HepG2 (cell line): ENCODE measurements at regions not wholly inside any gene's neighbourhood (a gene's known extent, or its start where the extent isn't known, plus 50 kb on each side); places are given as distances from the start of the nearest gene placed in this dataset.

Experiments used
- CAMTA2 ChIP-seq: sonication (generic); formaldehyde crosslinking; IDR thresholded peaks from 2 replicates; pipeline ENCODE4 v1.4.0; 2020; ENCODE audit warnings: mild to moderate bottlenecking, missing genetic modification reagents, borderline replicate concordance
- CREB1 ChIP-seq, 2 experiments: fragments of 450-650 bp in 1 of 2; IDR thresholded peaks; 2 replicates each; pipeline ENCODE4 v1.6.1; 2016 to 2017; ENCODE audit warnings: control low read depth in 1 of 2, mild to moderate bottlenecking in 1 of 2, missing compliant biosample characterization in 1 of 2, missing genetic modification characterization in 1 of 2
- CREM ChIP-seq, 2 experiments: sonication (generic) in 1 of 2; formaldehyde crosslinking in 1 of 2; IDR thresholded peaks; 2 replicates each; pipeline versions ENCODE4 v1.4.0 to v1.6.1; 2016 to 2020; ENCODE audit warnings: antibody characterized with exemption in 1 of 2, mild to moderate bottlenecking in 1 of 2, missing genetic modification reagents in 1 of 2
- ELF1 ChIP-seq: sonication (generic); formaldehyde crosslinking; IDR thresholded peaks from 2 replicates; pipeline ENCODE4 v1.4.0; 2020; ENCODE audit warnings: missing genetic modification reagents
- ELF3 ChIP-seq: IDR thresholded peaks from 2 replicates; pipeline ENCODE4 v1.6.1; 2016; ENCODE audit warnings: missing genetic modification reagents, missing compliant biosample characterization
- FOXA1 ChIP-seq, 2 experiments: fragments of 450-650 bp in 1 of 2; sonication (generic) in 1 of 2; formaldehyde crosslinking in 1 of 2; IDR thresholded peaks; 2 replicates each; pipeline versions ENCODE4 v1.4.0 to v1.6.1; 2016 to 2020; ENCODE audit warnings: missing genetic modification reagents in 1 of 2
- FOXJ3 ChIP-seq: sonication (generic); formaldehyde crosslinking; IDR thresholded peaks from 2 replicates; pipeline ENCODE4 v1.4.0; 2020; ENCODE audit warnings: missing genetic modification reagents, mild to moderate bottlenecking, borderline replicate concordance
- KLF9 ChIP-seq: IDR thresholded peaks from 2 replicates; pipeline ENCODE4 v1.6.1; 2016; ENCODE audit warnings: low read depth
- NKX3-1 ChIP-seq: sonication (generic); formaldehyde crosslinking; IDR thresholded peaks from 2 replicates; pipeline ENCODE4 v1.5.0; 2020; ENCODE audit warnings: missing genetic modification reagents
- PHF21A ChIP-seq: sonication (generic); formaldehyde crosslinking; IDR thresholded peaks from 2 replicates; pipeline ENCODE4 v1.5.0; 2020; ENCODE audit warnings: mild to moderate bottlenecking, missing genetic modification reagents
- SAFB2 ChIP-seq: sonication (generic); formaldehyde crosslinking; IDR thresholded peaks from 2 replicates; pipeline ENCODE4 v1.5.1; 2020; ENCODE audit warnings: missing genetic modification reagents, low read depth, mild to moderate bottlenecking, borderline replicate concordance
- STAG1 ChIP-seq: sonication (generic); formaldehyde crosslinking; IDR thresholded peaks from 2 replicates; pipeline ENCODE4 v1.4.0; 2020; ENCODE audit warnings: missing genetic modification reagents
- TARDBP ChIP-seq: sonication (generic); formaldehyde crosslinking; IDR thresholded peaks from 2 replicates; pipeline ENCODE4 v1.8.0; 2022; ENCODE audit warnings: mild to moderate bottlenecking, missing genetic modification reagents
- ZBTB7B ChIP-seq: sonication (generic); formaldehyde crosslinking; IDR thresholded peaks from 2 replicates; pipeline ENCODE4 v1.4.0; 2020; ENCODE audit warnings: missing genetic modification reagents
- ZFX ChIP-seq: sonication (generic); formaldehyde crosslinking; IDR thresholded peaks from 2 replicates; pipeline ENCODE4 v1.4.0; 2020; ENCODE audit warnings: mild to moderate bottlenecking, low read depth, missing genetic modification reagents, moderate library complexity
- ZNF234 ChIP-seq: sonication (generic); formaldehyde crosslinking; conservative IDR thresholded peaks from 2 replicates; pipeline ENCODE4 v1.5.1; 2020; ENCODE audit warnings: mild to moderate bottlenecking, missing genetic modification reagents
- ZNF296 ChIP-seq: sonication (generic); formaldehyde crosslinking; conservative IDR thresholded peaks from 2 replicates; pipeline ENCODE4 v1.5.0; 2020; ENCODE audit warnings: mild to moderate bottlenecking, missing genetic modification reagents
- TF ChIP-seq, protein P1 (sequence below): sonication (generic); formaldehyde crosslinking; IDR thresholded peaks from 2 replicates; pipeline ENCODE4 v1.4.0; 2020; ENCODE audit warnings: missing genetic modification reagents
- TF ChIP-seq, protein P2 (sequence below): sonication (generic); formaldehyde crosslinking; IDR thresholded peaks from 2 replicates; pipeline ENCODE4 v1.4.0; 2020; ENCODE audit warnings: mild to moderate bottlenecking, missing genetic modification reagents
- TF ChIP-seq, protein P3 (sequence below): sonication (generic); formaldehyde crosslinking; IDR thresholded peaks from 2 replicates; pipeline ENCODE4 v1.5.1; 2020; ENCODE audit warnings: missing genetic modification reagents, mild to moderate bottlenecking, borderline replicate concordance
- TF ChIP-seq, protein P4 (sequence below): sonication (generic); formaldehyde crosslinking; IDR thresholded peaks from 2 replicates; pipeline ENCODE4 v1.4.0; 2020; ENCODE audit warnings: mild to moderate bottlenecking, missing genetic modification reagents
- TF ChIP-seq, protein P5 (sequence below): sonication (generic); formaldehyde crosslinking; IDR thresholded peaks from 2 replicates; pipeline ENCODE4 v1.5.0; 2020; ENCODE audit warnings: missing genetic modification reagents
- TF ChIP-seq, protein P6 (sequence below): sonication (generic); formaldehyde crosslinking; IDR thresholded peaks from 2 replicates; pipeline ENCODE4 v1.5.0; 2020; ENCODE audit warnings: mild to moderate bottlenecking, low read depth, missing genetic modification reagents, borderline replicate concordance

DNA sequence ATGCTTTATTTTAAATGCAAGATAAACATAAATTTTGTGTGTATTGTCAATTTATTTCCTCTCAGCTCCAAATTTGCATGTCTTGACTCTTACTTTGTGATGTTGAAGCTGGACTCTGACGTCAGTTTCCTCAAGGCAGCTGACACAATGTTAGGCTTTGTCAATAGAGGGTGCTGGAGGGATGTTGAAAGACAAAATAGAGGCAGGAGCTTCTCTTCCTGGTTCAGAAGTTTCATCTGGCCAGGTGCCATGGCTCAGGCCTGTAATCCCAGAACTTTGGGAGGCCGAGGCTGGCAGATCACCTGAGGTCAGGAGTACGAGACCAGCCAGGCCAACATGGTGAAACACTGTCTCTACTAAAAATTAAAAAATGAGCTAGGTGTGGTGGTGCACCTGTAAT, 408.6 kb downstream of the GBE1 start (continued):
- TF ChIP-seq, protein P1, sequence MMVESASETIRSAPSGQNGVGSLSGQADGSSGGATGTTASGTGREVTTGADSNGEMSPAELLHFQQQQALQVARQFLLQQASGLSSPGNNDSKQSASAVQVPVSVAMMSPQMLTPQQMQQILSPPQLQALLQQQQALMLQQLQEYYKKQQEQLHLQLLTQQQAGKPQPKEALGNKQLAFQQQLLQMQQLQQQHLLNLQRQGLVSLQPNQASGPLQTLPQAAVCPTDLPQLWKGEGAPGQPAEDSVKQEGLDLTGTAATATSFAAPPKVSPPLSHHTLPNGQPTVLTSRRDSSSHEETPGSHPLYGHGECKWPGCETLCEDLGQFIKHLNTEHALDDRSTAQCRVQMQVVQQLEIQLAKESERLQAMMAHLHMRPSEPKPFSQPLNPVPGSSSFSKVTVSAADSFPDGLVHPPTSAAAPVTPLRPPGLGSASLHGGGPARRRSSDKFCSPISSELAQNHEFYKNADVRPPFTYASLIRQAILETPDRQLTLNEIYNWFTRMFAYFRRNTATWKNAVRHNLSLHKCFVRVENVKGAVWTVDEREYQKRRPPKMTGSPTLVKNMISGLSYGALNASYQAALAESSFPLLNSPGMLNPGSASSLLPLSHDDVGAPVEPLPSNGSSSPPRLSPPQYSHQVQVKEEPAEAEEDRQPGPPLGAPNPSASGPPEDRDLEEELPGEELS (CRISPR knock-in tag) = no peak
- TF ChIP-seq CREM (IDR thresholded peaks at IDR 0.05) (0 out of 2 replicates have a peak, but pooled peaks have one; percentile 25), CREM (CRISPR knock-in tag; IDR thresholded peaks at IDR 0.05) (no peak), KLF9 (CRISPR knock-in tag) (no peak), SAFB2 (CRISPR knock-in tag) (no peak), FOXA1 (IDR thresholded peaks at IDR 0.05) (no peak), FOXA1 (CRISPR knock-in tag; IDR thresholded peaks at IDR 0.05) (peak; percentile 12; the same call in 1 of the 2 replicates), CREB1 (IDR thresholded peaks at IDR 0.05) (peak; percentile 82), CREB1 (CRISPR knock-in tag; IDR thresholded peaks at IDR 0.05) (no peak), STAG1 (CRISPR knock-in tag) (peak; percentile 49), ZFX (peak; percentile 26; the same call in 1 of the 2 replicates), NKX3-1 (CRISPR knock-in tag) (no peak), PHF21A (no peak), ZNF296 (CRISPR knock-in tag) (no peak), ZBTB7B (CRISPR knock-in tag) (no peak), ZNF234 (CRISPR knock-in tag) (no peak), FOXJ3 (no peak), TARDBP (no peak), ELF3 (CRISPR knock-in tag) (no peak), CAMTA2 (CRISPR knock-in tag) (no peak), ELF1 (CRISPR knock-in tag) (0 out of 2 replicates have a peak, but pooled peaks have one; percentile 34)
- TF ChIP-seq, protein P2, sequence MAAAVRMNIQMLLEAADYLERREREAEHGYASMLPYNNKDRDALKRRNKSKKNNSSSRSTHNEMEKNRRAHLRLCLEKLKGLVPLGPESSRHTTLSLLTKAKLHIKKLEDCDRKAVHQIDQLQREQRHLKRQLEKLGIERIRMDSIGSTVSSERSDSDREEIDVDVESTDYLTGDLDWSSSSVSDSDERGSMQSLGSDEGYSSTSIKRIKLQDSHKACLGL (CRISPR knock-in tag) = no peak
- TF ChIP-seq, protein P3, sequence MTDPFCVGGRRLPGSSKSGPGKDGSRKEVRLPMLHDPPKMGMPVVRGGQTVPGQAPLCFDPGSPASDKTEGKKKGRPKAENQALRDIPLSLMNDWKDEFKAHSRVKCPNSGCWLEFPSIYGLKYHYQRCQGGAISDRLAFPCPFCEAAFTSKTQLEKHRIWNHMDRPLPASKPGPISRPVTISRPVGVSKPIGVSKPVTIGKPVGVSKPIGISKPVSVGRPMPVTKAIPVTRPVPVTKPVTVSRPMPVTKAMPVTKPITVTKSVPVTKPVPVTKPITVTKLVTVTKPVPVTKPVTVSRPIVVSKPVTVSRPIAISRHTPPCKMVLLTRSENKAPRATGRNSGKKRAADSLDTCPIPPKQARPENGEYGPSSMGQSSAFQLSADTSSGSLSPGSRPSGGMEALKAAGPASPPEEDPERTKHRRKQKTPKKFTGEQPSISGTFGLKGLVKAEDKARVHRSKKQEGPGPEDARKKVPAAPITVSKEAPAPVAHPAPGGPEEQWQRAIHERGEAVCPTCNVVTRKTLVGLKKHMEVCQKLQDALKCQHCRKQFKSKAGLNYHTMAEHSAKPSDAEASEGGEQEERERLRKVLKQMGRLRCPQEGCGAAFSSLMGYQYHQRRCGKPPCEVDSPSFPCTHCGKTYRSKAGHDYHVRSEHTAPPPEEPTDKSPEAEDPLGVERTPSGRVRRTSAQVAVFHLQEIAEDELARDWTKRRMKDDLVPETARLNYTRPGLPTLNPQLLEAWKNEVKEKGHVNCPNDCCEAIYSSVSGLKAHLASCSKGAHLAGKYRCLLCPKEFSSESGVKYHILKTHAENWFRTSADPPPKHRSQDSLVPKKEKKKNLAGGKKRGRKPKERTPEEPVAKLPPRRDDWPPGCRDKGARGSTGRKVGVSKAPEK (CRISPR knock-in tag) = no peak
- TF ChIP-seq, protein P4, sequence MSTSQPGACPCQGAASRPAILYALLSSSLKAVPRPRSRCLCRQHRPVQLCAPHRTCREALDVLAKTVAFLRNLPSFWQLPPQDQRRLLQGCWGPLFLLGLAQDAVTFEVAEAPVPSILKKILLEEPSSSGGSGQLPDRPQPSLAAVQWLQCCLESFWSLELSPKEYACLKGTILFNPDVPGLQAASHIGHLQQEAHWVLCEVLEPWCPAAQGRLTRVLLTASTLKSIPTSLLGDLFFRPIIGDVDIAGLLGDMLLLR (CRISPR knock-in tag) = no peak
- TF ChIP-seq, protein P5, sequence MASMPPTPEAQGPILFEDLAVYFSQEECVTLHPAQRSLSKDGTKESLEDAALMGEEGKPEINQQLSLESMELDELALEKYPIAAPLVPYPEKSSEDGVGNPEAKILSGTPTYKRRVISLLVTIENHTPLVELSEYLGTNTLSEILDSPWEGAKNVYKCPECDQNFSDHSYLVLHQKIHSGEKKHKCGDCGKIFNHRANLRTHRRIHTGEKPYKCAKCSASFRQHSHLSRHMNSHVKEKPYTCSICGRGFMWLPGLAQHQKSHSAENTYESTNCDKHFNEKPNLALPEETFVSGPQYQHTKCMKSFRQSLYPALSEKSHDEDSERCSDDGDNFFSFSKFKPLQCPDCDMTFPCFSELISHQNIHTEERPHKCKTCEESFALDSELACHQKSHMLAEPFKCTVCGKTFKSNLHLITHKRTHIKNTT (CRISPR knock-in tag) = no peak
- TF ChIP-seq, protein P6, sequence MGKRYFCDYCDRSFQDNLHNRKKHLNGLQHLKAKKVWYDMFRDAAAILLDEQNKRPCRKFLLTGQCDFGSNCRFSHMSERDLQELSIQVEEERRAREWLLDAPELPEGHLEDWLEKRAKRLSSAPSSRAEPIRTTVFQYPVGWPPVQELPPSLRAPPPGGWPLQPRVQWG = no peak
